Gastrocnemius medialis (tissue), 4 donors: ENCODE measurements at regions not wholly inside any gene's neighbourhood (a gene's known extent, or its start where the extent isn't known, plus 50 kb on each side); places are given as distances from the start of the nearest gene placed in this dataset.

Experiments used
- CTCF ChIP-seq, 5 experiments: fragments of 450-650 bp in 3 of 5; fragments of 200-600 bp in 2 of 5; sonication (generic) in 2 of 5; IDR thresholded peaks in 4 of 5; conservative IDR thresholded peaks in 1 of 5; 1 replicate in 4 of 5; 2 replicates in 1 of 5; pipeline ENCODE4 v1.5.1; 2016 to 2019; ENCODE audit warnings: antibody characterized with exemption in 5 of 5, mild to moderate bottlenecking in 3 of 5, moderate library complexity in 3 of 5
- POLR2A ChIP-seq, 2 donors: fragments of 450-650 bp; IDR thresholded peaks; one replicate each; pipeline ENCODE4 v1.6.1; 2017; ENCODE audit warnings: antibody characterized with exemption in 2 of 2, mild to moderate bottlenecking in 2 of 2, moderate library complexity in 2 of 2

GRCh38 chr3:66153481-66154443 lies 67.0 kb upstream of the SLC25A26 start:
- TF ChIP-seq CTCF (IDR thresholded peaks at IDR 0.05 in 4 of 5, conservative IDR thresholded peaks at IDR 0.05 in 1 of 5) (no peak), POLR2A (IDR thresholded peaks at IDR 0.05) (no peak)
